PC-3 (cell line): ENCODE measurements at regions not wholly inside any gene's neighbourhood (a gene's known extent, or its start where the extent isn't known, plus 50 kb on each side); places are given as distances from the start of the nearest gene placed in this dataset.

Source experiments
- ATAC-seq: fragments of 200-7000 bp; cut with Tn5 transposase; 2 replicates; pipeline ENCODE4 v1.9.1; 2020; ENCODE audit warnings: mild to moderate bottlenecking, moderate library complexity
- BruUV-seq: library from RNA; stranded (reverse); fragments of 400-500 nt; replicated peaks from 2 replicates; lab custom pipeline; 2021; lab: Mats Ljungman, UMichigan
- CTCF ChIA-PET: fragments of 300-600 bp; sonication (Branson Sonifier 250); formaldehyde crosslinking; loops from one replicate; lab custom pipeline; 2022; ENCODE audit warnings: antibody characterized with exemption; lab: Charles Lee
- POLR2A ChIA-PET: fragments of 300-600 bp; sonication (Branson Sonifier 250); formaldehyde crosslinking; loops from one replicate; lab custom pipeline; 2022; ENCODE audit warnings: antibody characterized with exemption; ENCODE audit not compliant: unreplicated experiment; lab: Charles Lee
- DNase-seq: peaks from one replicate; pipeline ENCODE4 v3.0.0-alpha.2; 2015
- H2AFZ ChIP-seq: fragments of 300-600 bp; sonication (generic); 2 replicates; pipeline ENCODE4 v1.6.0; 2016; ENCODE audit warnings: antibody characterized with exemption, low read length
- H3F3A ChIP-seq: fragments of 300-600 bp; sonication (generic); one replicate; pipeline ENCODE4 v1.6.0; 2017; ENCODE audit warnings: antibody characterized with exemption, low read length, control low read depth, mild to moderate bottlenecking; ENCODE audit not compliant: unreplicated experiment
- H3K27ac ChIP-seq: fragments of 300-600 bp; sonication (generic); 2 replicates; pipeline ENCODE4 v1.5.1; 2016; ENCODE audit warnings: mild to moderate bottlenecking, low read length
- H3K27me3 ChIP-seq: fragments of 300-600 bp; sonication (generic); 2 replicates; pipeline ENCODE4 v1.6.1; 2016; ENCODE audit warnings: low read length, mixed read lengths
- H3K36me3 ChIP-seq: fragments of 300-600 bp; sonication (generic); 2 replicates; pipeline ENCODE4 v1.6.1; 2016; ENCODE audit warnings: low read depth, mixed run types, low read length, mixed read lengths
- H3K4me1 ChIP-seq: fragments of 300-600 bp; sonication (generic); 2 replicates; pipeline ENCODE4 v1.5.1; 2016; ENCODE audit warnings: low read length; ENCODE audit not compliant: insufficient read depth
- H3K4me2 ChIP-seq: fragments of 300-600 bp; sonication (generic); 2 replicates; pipeline ENCODE4 v1.6.0; 2016; ENCODE audit warnings: low read length
- H3K4me3 ChIP-seq: fragments of 300-600 bp; sonication (generic); 2 replicates; pipeline ENCODE4 v1.5.1; 2016; ENCODE audit warnings: mild to moderate bottlenecking, low read length, mixed read lengths
- H3K79me2 ChIP-seq: fragments of 300-600 bp; sonication (generic); 2 replicates; pipeline ENCODE4 v1.6.1; 2017; ENCODE audit warnings: low read length, mixed read lengths
- H3K9ac ChIP-seq: fragments of 300-600 bp; sonication (generic); 2 replicates; pipeline ENCODE4 v1.6.0; 2016; ENCODE audit warnings: mild to moderate bottlenecking, low read length
- H3K9me2 ChIP-seq: fragments of 300-600 bp; sonication (generic); replicated peaks from 2 replicates; pipeline ENCODE4 v1.6.1; 2016; ENCODE audit warnings: mixed run types, low read length, mixed read lengths
- H3K9me3 ChIP-seq: fragments of 300-600 bp; sonication (generic); 2 replicates; pipeline ENCODE4 v1.6.1; 2016; ENCODE audit warnings: low read length, mixed read lengths
- H4K20me1 ChIP-seq: fragments of 300-600 bp; sonication (generic); 2 replicates; pipeline ENCODE4 v1.6.1; 2016; ENCODE audit warnings: low read length, mixed read lengths
- EZH2 ChIP-seq: fragments of 300-600 bp; sonication (generic); IDR thresholded peaks from one replicate; pipeline ENCODE4 v1.6.1; 2017; ENCODE audit warnings: antibody characterized with exemption, mild to moderate bottlenecking, low read length; ENCODE audit not compliant: unreplicated experiment
- EZH2phosphoT487 ChIP-seq: fragments of 300-600 bp; sonication (generic); IDR thresholded peaks from 2 replicates; pipeline ENCODE4 v1.6.1; 2018; ENCODE audit warnings: mild to moderate bottlenecking, antibody characterized with exemption, low read length, borderline replicate concordance
- intact Hi-C: fragments of 100-400 bp; cut with micrococcal nuclease; formaldehyde crosslinking; loops from 2 replicates; pipeline ENCODE4 v1.9.0; 2023
- TF ChIP-seq, protein P1 (sequence below): fragments of 300-600 bp; sonication (generic); conservative IDR thresholded peaks from 2 replicates; pipeline ENCODE4 v1.5.1; 2017; ENCODE audit warnings: antibody characterized with exemption, low read depth, mild to moderate bottlenecking, low read length

DNA sequence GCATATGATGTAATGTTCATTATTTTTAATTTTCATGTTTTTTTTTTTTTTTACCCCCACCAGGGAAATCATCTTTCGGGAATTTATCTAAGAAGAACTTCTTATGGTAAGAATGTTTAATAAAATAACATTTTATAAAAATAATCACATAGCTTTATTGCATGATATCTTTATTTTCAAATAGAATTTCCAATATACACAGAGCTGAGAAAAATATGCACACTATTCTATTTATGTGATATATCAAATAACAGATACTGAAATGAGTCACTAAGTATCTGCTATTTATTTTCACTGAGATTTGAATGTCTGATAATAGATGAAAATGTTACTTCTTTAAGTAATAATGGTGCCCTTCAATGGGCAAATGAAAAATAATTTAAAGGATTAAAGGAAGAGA is 1217.3 kb downstream of the MAT2B start:
- CTCF ChIA-PET, result no interaction called here
- Histone ChIP-seq H3K27me3 (no peaks in the 10 kb centered on the region), H3K36me3 (no peaks in the 10 kb centered on the region), H3K4me3 (no peak overlapping the region), H3K9ac (no peak overlapping the region), H3F3A (no peaks in the 10 kb centered on the region), H3K27ac (no peak overlapping the region), H3K4me2 (no peak overlapping the region), H4K20me1 (no peaks in the 10 kb centered on the region), H3K9me3 (no peaks in the 10 kb centered on the region), H3K4me1 (no peaks in the 10 kb centered on the region), H3K79me2 (no peaks in the 10 kb centered on the region), H2AFZ (no peak overlapping the region), H3K9me2 (no peaks in the 10 kb centered on the region)
- POLR2A ChIA-PET, result no interaction called here
- BruUV-seq, result no TSS peak
- no peak for DNase-seq
- intact Hi-C loops, result no loop called here
- no peak for TF ChIP-seq EZH2phosphoT487
- TF ChIP-seq, protein P1, sequence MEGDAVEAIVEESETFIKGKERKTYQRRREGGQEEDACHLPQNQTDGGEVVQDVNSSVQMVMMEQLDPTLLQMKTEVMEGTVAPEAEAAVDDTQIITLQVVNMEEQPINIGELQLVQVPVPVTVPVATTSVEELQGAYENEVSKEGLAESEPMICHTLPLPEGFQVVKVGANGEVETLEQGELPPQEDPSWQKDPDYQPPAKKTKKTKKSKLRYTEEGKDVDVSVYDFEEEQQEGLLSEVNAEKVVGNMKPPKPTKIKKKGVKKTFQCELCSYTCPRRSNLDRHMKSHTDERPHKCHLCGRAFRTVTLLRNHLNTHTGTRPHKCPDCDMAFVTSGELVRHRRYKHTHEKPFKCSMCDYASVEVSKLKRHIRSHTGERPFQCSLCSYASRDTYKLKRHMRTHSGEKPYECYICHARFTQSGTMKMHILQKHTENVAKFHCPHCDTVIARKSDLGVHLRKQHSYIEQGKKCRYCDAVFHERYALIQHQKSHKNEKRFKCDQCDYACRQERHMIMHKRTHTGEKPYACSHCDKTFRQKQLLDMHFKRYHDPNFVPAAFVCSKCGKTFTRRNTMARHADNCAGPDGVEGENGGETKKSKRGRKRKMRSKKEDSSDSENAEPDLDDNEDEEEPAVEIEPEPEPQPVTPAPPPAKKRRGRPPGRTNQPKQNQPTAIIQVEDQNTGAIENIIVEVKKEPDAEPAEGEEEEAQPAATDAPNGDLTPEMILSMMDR, result no peak
- no peak for TF ChIP-seq EZH2
- ATAC-seq, result no peak

DNA sequence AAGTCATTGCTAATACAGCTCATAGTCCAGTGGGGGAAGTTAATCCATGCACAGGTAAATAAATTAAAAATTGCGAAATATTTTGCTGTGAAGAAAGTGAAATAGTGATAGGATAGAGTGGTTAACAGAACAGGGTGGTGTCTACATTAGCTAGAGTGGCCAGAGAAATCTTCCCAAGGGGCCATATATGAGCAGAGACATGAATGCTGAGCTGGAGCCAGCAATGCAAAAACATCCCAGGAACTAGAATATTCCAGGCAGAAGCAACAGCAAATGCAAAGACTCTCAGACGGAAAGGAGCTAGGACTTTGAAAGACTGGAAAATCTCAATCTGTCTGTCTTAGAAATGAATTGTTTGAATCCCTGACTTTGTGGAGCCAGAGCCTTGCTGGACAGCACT is 1221.6 kb downstream of the MAT2B start:
- TF ChIP-seq EZH2, result no peak
- TF ChIP-seq, protein P1, result no peak
- no peak for TF ChIP-seq EZH2phosphoT487
- intact Hi-C loops, result no loop called here
- H3K4me3 ChIP-seq, result no peak overlapping the region
- H2AFZ ChIP-seq, result no peak overlapping the region
- no peak overlapping the region for H3K9ac ChIP-seq
- no peaks in the 10 kb centered on the region for H3K79me2 ChIP-seq
- no peaks in the 10 kb centered on the region for H3K27me3 ChIP-seq
- no peaks in the 10 kb centered on the region for H3K36me3 ChIP-seq
- H3K27ac ChIP-seq, result no peak overlapping the region
- DNase-seq (no peak), ATAC-seq (no peak)
- no peaks in the 10 kb centered on the region for H3K9me3 ChIP-seq
- ChIA-PET CTCF (no interaction called here), POLR2A (no interaction called here)
- H3K4me1 ChIP-seq, result no peaks in the 10 kb centered on the region
- no TSS peak for BruUV-seq
- H3K4me2 ChIP-seq, result no peak overlapping the region
- H4K20me1 ChIP-seq, result no peaks in the 10 kb centered on the region
- H3K9me2 ChIP-seq, result no peaks in the 10 kb centered on the region
- H3F3A ChIP-seq, result no peaks in the 10 kb centered on the region

DNA sequence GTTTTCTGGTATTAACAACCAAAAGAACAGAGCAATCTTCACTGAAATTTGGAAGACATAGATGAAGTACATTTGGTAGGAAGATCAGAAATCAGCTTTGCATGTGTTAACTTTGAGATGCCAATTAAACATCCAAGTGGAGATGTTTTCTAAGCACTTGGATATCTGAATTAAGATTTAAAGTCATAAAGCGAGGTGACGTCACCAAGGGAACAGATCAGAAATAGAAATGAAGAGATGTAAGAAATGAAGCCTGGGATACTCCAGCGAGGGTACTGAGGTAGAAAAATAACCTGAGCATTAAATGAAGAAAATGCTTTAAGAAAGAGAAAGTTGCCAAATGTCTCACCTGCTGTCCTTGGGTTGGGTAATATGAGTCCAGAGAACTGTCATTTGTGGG is 1223.3 kb downstream of the MAT2B start:
- TF ChIP-seq EZH2, result no peak
- no peak for TF ChIP-seq EZH2phosphoT487
- TF ChIP-seq, protein P1, result no peak
- H3K27ac ChIP-seq, result no peak overlapping the region
- H4K20me1 ChIP-seq, result no peaks in the 10 kb centered on the region
- H3K36me3 ChIP-seq, result no peaks in the 10 kb centered on the region
- no peak for ATAC-seq
- no peaks in the 10 kb centered on the region for H3K9me2 ChIP-seq
- no peaks in the 10 kb centered on the region for H3K79me2 ChIP-seq
- H3K4me2 ChIP-seq, result no peak overlapping the region
- H3K4me3 ChIP-seq, result no peak overlapping the region
- ChIA-PET POLR2A (no interaction called here), CTCF (no interaction called here)
- intact Hi-C loops, result no loop called here
- no peaks in the 10 kb centered on the region for H3K27me3 ChIP-seq
- no peaks in the 10 kb centered on the region for H3F3A ChIP-seq
- H3K9me3 ChIP-seq, result no peaks in the 10 kb centered on the region
- no peak overlapping the region for H3K9ac ChIP-seq
- no peak overlapping the region for H2AFZ ChIP-seq
- H3K4me1 ChIP-seq, result no peaks in the 10 kb centered on the region
- no TSS peak for BruUV-seq
- no peak for DNase-seq
